Stimulated activated CD8-positive, alpha-beta memory T cell treated with anti-CD3 and anti-CD28 coated beads, Interleukin-12 subunit alpha, Interleukin-12 subunit beta, amount 100 ng/mL, for 4 hours (primary cell): ENCODE measurements at regions not wholly inside any gene's neighbourhood (a gene's known extent, or its start where the extent isn't known, plus 50 kb on each side); places are given as distances from the start of the nearest gene placed in this dataset.

Experiments used
- DNase-seq: peaks from one replicate; pipeline ENCODE4 v3.0.0-alpha.2; 2020; ENCODE audit warnings: low read depth

DNA sequence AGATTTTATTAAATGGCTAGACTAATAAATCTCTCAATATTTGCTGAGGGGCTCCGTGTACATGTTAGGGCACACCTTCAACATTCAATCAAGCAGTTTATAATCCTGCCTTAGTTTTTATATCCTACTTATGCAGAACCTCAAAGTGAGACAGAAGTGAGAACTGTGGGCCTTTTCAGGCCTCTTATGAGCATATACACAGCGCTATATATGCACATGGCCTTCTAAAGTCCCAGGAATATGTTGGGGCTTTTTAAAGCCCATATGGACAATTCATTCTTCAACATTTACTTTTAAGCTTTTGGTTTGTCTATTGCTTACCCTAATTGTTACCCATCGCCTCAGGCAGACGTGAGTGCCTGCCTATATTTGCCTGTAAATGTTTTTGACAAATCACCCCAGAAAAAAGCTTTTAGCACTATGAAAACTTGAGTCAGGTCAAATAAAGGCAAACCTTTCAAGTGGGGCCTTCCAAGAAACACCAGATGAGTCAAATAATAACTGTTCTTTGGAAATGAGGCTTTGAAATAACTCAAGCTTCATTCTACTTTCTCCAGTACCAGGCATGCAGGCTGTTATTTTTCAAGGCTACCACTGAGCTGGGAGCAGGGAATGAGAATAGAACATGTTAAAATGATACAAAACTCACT, 58.2 kb downstream of the ESM1 start:
- DNase-seq, result no peak

DNA sequence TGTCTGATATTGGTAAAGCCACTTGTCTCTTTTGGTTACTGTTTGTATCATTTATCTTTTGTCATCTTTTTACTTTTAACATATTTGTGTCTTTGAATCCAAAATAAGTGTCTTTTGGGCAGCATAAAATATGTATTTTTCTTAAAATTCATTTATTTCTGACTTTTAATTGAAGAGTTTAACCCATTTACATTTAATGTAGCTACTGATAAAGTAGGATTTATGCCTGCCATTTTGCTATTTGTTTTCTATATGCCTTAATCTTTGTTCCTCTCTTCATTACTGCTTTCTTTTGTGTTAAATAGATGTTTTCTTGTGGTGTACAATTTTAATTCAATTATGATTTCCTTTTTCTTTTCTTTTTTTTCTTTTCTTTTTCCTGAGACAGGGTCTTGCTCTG, 60.9 kb downstream of the ESM1 start:
- no peak for DNase-seq

DNA sequence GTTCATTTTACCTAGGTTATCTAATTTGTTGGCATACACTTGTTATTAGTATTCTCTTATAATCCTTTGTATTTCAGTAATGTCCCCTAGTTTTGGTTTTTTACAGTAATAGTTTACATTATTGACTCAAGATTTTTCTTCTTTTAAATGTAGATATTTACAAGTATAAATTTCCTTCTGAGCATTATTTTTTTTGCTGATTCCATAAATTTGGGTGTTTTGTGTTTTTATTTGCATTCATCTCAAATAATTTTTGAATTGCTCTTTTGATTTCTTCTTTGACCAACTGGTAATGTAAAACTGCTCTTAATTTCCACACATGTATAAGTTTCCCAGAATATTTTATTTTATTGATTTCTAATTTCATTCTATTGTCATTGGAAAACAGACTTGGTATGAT, 68.1 kb downstream of the ESM1 start:
- no peak for DNase-seq

DNA sequence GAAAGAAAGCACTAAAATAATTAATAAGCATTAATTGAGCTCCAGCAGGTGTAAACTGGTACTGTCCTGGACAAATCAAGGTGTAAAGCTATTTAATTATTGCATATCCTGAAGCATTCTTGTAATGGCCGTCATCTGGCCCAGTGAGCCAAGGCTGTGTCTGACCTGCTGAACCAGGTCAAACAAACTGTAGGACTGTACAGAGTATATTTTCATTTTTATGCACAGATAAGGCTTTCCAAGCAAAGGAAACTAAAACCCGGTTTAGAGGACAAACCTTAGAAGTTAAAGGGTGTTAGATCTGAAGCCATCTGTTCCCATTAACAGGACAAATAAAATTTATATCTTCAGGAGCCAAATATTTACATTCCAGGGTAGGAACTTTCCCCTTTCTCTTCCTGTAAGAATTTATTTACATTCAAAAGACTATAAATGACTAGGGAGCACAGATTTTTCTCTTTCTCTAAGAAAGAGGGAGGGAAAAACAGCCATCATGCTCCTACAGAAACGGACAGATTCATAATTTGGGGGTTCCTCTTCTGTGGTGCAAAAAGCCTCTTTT, 69.8 kb downstream of the ESM1 start:
- DNase-seq, result no peak

DNA sequence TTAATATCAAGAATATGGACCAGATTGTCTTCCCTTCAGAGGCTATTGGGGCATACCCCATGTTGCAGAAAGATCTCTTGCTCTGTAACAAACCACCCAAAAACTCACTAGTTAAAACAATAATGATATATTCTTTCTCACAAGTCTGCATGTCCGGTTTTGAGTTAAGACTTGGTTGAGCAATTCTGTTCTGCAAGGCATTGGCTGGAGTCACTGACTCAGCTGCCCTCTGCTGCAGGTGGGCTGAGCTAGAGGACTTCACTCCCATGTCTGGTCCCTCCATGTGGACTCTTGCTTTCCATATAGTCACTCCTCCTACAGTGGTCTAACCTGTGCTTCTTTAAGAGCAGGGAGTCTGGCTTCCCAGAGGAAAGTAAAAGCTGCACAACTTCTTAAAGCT, 73.4 kb downstream of the ESM1 start:
- no peak for DNase-seq

DNA sequence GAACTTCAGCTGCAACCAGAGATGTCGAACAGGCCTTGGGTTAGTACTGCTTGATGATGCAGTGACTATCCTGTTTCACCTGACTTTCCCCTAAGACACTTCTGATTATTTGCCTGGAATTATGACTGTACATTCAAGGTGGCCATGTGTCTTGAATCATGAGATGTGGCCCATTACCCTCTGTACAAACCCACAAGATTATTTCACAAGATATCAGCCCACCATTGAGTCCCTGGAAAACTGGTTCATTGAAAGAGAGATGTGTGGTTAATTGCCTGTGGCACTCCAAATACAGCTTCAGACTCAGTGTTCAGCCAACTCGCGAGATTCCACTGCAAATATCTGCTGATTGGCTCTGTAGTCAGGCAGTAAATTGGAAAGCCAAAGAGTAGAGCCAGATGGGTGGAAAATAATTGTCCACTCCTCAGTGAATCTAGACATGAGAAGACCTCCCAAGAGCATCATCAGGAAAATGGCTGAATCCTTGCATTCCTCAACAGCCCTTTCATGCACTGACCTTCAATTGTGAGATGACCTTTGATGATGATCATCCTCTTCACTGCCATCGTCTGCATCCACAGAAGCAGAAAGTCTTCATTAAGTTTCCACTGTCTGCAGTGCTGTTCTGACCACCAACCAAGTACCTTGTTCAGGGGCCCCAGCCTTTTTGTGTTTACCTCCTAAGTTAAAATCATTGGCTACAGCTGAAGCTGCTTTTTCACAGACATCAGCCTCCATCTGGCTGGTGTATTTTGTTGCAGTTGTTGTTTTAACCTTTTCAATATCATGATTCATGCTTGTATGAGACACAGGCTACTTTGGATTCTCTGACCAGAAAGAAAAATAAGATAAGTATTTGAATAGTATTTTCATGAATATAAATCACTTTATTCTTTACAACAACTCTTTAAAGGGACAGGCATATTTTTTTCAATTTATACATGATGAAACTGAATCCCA, 75.2 kb downstream of the ESM1 start:
- DNase-seq, result no peak

DNA sequence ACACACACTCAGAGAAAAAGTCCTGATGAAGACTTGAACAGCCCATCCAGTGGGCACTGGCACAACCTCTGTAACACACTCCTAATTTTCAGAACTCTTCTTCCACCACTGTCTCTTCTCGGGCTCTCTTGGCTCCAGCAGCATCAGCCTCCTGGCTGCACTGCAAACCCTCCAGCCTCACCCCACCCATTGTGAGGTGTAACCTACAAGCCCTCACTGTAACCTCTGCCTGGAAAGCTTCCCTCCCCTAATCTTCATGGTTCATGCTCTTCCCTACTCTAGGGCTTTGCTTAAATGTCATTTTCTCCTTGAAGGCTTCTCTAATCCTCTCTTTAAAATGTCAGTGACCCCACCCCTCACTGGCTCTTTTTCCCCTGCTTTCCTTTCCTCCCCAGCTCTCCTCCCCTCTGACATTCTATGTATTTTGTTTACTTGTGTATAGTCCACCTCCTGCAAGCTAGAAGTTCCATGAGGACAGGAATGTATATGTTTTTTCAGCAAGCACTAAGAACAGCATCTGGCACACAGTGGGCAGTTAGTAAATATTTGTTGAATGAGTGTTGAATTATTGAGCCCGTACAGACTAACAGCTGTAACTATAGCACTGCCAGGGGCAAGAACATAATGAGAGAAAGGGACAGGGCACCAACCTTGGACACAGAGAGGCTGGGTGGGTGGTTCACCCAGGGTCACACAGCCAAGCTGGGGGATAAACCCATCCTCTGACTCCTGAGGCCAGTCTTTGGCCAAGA, 76.4 kb downstream of the ESM1 start:
- no peak for DNase-seq

DNA sequence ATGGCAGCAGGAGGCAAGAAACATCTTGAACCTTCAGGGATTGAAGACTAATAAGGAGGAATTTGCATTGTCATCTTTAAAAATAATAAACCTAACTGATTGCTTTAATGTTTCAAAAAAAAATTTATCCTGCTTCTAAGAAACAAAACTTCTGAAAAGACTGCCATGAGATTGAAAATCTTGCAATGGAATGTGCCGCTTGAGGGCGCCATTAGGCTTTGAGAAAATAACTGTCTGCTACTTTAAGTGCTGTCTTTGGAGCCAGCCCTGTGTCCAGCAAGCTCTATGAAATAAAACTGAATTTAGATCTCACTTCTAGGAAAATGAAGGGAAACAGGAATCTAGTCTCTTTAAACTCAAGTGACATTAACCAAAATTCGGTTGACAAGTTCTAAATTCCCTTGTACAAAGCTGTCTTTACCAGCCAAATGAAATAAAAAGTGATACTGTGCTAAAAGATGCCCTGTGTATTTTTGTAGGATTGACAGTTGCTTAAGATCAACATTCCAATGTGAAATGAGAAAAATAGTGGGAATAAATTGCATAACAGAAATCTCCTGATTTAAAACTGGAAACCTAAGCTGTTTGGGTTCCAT, 79.4 kb downstream of the ESM1 start:
- no peak for DNase-seq

DNA sequence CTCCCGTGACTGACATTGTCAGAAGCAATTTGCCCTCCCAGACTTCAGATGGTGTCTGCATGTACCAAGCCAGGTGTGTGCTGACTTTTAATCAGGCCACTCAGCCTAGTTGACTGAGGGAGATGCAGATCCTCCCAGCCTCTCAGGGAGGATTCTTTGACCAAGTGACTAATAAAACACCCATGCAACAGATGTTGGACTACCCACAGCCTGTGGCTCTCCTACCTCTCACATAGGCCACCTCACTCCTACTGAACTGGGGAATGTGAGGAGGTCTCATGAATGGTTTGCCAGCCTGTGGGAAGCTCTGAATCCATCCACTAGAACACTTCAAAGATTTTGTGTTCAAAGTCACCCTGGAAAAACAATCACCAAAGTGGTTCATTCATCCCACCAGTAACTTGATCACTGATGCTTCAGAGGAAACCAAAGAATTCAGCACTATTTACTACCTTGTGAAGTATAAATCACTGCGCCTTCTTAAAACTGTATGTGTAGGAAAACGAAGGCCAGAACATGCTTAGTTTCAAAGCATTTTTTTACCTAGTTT, 80.1 kb downstream of the ESM1 start:
- no peak for DNase-seq

DNA sequence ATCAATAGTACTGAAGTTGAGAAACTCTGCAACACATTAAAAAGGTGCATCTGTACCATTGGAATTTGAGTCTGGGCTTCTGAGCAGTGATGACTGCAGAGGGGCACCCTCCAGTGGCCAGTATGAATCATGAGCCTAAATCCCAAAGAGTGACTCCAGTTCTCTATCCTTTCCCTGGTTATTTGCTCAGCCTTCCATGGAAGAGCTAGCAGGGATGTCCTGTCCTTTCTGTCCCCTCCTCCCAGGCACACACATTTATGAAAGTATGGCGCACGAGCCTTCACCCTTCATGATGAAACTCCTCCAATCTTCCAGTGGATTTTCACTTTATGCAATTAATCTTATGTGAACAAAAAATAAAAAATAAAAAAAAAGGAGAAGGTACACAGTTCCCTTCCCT, 81.0 kb downstream of the ESM1 start:
- no peak for DNase-seq

DNA sequence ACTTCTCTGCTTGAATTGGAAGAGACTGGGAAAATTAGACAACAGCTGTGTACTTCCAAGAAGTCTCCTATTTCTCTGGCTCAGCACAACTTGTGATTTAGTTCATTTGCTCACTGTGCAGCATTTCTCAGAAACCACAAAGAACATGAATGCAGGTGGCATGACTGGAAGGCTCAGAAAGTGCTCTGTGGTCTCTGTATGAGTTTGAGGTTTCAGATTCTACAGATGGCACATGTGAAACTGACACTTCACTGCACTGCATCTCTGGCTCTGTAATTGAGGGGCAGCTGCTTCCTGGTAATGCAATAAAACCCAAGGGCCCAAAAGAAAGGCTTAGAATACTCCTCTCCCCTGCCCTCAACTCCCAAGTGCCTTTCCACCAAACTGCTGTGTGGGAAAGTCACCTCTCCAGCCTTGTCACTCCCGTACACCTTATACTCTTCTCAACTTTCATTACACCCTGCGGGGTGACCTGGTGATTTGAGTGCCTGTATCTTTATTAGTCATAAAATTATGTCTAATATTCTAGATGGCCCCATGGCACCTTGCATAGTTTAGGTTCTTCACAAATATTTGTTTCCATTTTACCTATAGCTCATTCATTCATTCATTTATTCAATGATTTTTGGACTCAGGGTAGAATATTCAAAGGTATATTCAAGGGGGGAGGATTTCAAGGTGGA, 82.5 kb downstream of the ESM1 start:
- no peak for DNase-seq

DNA sequence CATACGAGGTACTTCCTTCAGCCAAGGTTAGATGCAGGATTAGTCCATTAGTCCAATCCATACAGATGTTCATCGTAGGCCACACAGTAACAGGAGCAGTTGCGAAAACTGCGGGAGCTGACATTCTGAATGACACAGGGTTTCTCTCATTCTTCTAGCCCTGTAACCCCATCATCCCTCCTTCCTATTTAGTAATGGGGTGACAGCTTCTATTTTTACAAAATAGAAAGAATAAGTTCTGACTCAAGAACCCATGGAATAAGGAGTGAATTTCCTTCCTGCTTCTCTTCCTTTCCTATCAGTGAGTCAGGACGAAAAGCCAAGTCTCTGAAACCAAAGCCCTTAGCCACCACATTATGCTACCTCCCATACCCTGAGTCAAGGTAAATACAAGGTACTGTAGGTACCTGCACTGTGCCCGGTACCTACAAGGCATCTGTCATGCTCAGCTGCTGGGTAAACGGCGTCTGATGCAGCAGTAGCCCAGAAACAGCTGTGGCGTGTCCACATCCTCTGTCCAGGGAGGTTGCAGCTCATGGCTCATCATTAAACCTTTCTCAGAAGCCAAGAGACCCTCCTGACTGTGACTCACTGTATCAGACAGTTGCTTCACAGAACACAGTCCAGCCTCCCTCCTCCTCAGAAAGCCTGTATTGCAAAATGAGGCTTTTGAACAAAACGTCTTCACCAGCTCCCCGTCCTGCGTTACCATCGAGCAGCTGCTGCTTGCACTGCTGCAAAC, 84.2 kb downstream of the ESM1 start:
- no peak for DNase-seq

DNA sequence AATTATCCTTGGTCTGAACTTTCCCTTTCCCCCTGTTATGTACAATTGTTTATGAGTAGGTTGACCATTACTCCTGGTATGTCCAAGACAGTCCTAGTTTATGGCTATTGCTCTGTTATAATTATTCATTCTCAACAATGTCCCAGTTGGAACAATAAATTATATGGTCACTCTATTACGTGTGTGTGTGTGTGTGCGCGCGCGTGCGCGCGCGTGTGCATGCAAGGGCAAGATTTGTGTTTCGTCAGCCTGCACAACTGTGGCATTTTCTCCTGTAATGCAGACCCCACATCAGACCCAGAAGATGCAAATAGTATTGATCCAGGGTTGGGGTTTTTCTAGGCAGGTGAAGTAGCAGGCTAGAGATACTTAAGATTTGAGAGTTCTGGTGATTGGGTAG, 88.4 kb downstream of the ESM1 start:
- no peak for DNase-seq

DNA sequence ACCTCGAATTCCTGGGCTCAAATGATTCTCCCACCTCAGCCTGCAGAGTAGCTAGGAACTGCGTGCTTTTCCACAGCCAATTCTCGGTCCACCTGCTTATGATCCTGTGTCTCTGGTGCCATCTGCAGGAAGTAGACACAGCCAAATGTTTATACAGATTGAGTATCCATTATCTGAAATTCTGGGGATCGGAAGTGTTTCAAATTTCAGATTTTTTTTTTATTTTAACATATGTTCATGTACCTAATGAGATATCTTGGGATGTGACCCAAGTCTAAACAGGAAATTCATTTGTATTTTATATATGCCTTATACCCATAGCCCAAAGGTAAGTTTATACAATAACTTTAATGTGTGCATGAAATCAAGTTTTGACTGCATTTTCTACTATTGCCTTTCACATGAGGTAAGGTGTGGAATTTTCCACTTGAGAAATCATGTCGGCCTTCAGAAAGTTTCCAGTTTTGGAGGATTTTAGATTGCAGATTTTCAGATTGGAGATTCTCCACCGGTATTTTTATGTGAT, 89.5 kb downstream of the ESM1 start:
- no peak for DNase-seq

DNA sequence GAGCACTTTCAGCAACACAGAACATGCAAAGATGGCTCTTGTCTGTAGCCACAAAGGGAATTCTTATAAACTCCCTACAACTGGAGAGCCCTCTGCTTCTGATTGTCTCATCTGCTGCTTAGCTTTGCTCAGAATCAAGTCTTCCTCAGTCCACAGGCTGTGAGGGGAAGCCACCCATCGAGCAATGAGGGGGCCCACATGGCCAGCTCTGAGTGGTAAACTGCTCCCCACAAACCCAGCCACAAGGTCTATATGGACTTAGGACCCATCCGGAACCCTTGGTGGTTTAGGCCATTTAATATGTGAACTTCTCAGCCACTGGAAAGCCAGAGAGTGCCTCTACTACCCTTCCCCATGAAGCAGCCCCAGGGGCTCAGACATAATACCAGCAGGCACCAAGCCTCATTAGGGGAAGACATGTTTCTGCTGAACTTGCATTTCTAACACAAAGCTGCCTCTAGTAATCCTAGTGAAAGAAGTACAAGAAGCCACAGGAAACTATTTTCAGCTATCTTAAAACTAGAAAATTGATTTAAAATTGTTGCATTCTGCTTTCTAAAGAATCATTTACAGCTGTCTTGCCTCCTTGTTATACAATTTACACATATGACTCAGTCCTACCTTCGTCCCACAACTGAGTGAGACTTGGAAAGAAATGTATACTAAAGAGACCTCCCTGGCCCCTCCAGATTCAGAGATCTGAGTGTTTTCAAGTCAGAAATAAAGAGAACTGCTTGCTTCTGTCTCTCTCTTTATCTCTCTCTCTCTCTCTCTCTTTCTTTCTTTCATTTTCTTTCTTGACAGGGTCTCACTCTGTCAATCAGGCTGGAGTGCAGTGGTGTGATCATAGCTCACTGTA, 90.2 kb downstream of the ESM1 start:
- DNase-seq, result no peak

DNA sequence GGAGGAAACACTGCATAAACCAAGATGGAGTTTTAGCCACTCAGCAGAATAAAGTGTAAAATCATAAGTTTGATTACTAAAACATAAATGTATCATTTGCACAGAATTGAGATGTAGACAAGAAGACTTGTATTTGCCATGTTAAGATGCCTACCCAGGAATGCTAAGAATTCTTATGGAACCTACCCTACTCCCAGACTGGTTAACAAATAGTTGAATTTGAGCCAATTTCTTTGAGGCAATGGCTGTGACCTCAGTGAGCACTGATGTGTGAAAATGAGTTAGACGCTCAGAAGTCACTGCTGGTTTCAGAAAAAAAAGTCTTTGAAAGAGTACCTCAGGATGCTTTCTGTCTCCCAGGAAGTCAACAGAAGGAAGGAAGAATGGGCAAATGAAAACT, 95.6 kb downstream of the ESM1 start:
- DNase-seq, result no peak

DNA sequence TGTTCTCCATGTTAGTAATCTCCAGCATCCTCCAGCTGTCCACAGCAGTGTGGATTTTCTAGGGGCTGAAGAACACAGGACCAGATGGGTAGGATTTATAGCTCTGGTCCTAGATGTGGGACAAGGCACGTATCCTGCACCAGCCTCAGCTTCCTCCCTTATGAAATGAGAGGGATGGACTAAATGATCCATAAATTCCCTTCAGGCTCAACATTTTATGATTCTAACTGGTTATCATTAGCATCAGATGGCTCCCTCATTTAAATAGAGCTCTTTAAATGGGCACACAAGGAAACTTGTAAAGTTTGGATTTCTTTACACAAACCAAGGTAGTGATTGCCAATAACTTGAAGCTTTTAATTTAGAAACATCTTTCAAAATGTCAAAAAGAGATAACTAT, 97.7 kb downstream of the ESM1 start:
- no peak for DNase-seq

DNA sequence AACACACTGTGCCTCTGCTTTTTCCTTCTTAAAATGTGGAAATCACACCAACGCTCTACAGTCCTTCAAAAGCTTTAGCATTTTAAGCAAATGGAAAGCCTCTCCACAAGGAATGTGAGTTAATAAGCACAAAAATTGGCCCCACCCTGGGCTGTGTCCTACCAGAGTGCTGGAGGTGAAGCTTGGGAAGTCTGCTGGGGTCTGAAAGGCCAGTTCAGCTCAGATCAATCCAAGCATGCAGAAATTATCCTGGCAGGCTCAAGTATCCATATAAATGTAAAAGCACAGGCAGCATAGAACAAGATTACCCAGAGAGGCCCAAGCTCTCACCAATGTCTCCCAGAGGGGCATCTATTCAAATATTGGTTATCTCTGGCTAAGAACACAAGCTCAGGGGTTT, 98.5 kb downstream of the ESM1 start:
- DNase-seq, result no peak

DNA sequence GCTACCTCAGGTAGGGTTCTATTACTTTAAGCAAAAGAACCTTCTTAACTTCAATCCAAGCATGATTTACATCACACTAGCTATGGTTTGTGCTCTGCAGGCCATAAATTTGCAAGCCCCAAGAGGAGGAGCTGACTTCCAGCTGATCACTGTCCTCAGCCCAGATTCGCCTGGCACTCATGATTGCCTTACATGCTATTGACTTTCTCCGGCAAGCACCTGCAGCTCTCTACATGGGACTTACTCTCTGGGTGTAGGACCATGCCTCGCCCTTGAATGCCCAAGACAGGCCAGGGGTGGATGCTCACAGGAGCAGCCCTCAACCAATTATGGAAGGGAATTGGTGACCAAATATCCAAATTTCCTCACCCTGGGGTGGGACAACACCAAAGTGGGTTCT, 99.8 kb downstream of the ESM1 start:
- no peak for DNase-seq
